Omental fat pad (tissue), 3 donors: ENCODE measurements at regions not wholly inside any gene's neighbourhood (a gene's known extent, or its start where the extent isn't known, plus 50 kb on each side); places are given as distances from the start of the nearest gene placed in this dataset.

Experiments used
- ATAC-seq: fragments of 150-250 bp; one replicate; pipeline ENCODE4 v1.9.1; 2016; ENCODE audit warnings: mild to moderate bottlenecking, moderate library complexity; ENCODE audit not compliant: low FRiP score
- DNase-seq: peaks from one replicate; pipeline ENCODE4 v3.0.0-alpha.2; 2019; ENCODE audit warnings: low spot score
- TF ChIP-seq, protein P1 (sequence below), 3 donors: fragments of 450-650 bp; IDR thresholded peaks; one replicate each; pipeline ENCODE4 v1.5.1; 2016 to 2017; ENCODE audit warnings: antibody characterized with exemption in 3 of 3, mild to moderate bottlenecking in 3 of 3, moderate library complexity in 2 of 3

DNA sequence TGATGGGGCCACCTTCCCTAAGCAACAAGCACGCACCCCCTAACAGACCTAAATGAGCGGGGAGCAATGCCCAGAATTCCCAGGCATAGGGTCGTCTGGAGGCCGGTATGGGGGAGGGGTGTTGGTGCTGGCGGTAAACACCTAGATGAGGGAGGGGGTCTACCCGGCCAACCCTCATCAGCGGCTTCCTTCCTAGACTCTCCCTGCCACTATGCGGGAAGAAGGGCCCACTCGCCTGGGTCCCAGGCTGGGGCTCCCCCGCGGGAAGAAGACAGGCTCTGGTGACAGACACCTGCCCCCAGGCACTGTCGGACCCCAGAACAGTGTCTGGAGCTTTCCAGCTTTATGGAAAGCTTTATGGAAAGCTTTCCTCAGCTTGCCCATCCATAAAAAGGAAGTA lies 519.0 kb upstream of the SEMA6A start:
- DNase-seq (no peak), ATAC-seq (no peak)
- TF ChIP-seq, protein P1, sequence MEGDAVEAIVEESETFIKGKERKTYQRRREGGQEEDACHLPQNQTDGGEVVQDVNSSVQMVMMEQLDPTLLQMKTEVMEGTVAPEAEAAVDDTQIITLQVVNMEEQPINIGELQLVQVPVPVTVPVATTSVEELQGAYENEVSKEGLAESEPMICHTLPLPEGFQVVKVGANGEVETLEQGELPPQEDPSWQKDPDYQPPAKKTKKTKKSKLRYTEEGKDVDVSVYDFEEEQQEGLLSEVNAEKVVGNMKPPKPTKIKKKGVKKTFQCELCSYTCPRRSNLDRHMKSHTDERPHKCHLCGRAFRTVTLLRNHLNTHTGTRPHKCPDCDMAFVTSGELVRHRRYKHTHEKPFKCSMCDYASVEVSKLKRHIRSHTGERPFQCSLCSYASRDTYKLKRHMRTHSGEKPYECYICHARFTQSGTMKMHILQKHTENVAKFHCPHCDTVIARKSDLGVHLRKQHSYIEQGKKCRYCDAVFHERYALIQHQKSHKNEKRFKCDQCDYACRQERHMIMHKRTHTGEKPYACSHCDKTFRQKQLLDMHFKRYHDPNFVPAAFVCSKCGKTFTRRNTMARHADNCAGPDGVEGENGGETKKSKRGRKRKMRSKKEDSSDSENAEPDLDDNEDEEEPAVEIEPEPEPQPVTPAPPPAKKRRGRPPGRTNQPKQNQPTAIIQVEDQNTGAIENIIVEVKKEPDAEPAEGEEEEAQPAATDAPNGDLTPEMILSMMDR (IDR thresholded peaks at IDR 0.05), result no peak

DNA sequence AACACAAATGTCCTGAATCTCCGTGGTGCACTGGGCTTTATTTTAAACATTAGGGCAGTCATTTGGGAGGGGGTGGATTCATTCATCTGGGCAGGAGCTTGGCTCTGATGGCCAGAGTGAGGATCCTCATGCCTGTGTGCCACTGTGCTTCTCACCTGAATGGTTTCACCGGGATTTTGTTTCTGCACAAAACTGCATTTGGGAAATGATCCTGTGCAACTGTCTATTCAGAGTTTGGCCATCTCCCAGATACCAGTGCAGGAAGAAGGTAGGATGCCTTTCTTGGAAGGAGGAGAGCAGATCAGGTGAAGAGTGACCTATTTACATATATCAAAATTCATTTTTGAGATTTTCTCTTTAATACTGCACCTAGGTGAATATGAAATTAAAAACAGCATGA lies 514.4 kb upstream of the SEMA6A start:
- TF ChIP-seq, protein P1 (IDR thresholded peaks at IDR 0.05), result no peak
- ATAC-seq (no peak), DNase-seq (no peak)

DNA sequence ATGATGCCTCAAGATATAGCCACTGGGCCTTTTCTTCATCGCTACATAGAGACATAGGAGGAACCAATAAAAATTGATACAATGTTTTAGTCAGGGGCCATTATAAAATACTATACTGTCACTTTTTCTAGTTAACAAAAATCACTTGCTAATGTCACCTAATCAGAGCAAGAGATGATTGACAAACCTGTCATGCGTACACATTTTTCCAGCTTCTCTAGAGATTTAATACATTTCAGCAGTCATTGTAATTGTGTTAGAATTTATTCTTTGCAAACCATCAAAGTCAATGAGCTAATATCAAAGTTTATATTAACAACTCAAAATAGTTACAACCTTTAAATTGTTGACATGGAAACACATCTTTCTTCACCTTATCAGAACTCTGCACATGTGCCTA lies 513.6 kb upstream of the SEMA6A start:
- ATAC-seq (no peak), DNase-seq (no peak)
- TF ChIP-seq, protein P1 (IDR thresholded peaks at IDR 0.05), result no peak

DNA sequence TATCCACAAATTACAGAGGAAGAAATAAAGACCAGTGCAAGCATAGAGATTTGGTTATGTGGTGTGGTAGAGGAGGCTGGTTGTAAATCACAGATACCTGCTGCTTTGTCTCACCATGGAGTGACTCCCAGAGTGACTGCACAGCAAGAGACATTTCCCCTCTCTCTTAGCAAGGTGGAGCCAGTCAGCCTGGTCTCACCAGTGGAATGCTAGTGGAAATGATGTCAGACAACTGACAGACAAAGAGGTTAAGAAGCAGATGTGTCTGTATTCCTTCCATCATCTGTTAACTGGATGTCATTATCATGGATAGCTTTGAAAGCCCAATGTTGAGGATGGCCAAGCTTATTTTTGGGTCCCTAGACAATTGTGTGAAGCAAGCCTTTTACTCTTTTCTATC lies 509.4 kb upstream of the SEMA6A start:
- TF ChIP-seq, protein P1 (IDR thresholded peaks at IDR 0.05), result no peak
- no peak for ATAC-seq

DNA sequence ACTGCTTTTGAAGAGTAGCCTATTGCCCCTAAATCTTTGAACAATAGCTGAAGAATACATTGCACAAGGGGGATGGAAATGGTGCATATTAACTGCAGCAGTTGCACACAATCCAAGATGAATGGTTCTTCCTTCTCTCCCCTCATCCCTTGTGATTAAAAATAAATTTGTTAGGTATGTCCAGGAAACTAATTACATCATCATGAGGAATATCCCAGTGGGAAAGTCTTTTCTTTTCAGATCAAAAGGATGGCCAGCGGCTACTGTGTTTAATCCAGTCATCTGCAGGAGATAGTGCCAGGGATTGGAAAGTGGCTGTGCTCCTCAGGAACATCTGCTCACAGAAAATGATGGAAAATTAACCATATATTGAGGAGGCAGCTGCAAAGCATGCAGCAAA lies 508.4 kb upstream of the SEMA6A start:
- no peak for ATAC-seq

More for the DNA sequence above, 509.4 kb upstream of the SEMA6A start:
- DNase-seq, result no peak

GRCh38 chr5:117077142-117077541 lies 502.5 kb upstream of the SEMA6A start:
- no peak for DNase-seq
- TF ChIP-seq, protein P1 (IDR thresholded peaks at IDR 0.05), result no peak
- ATAC-seq, result no peak

More for the DNA sequence above, 508.4 kb upstream of the SEMA6A start:
- TF ChIP-seq, protein P1 (IDR thresholded peaks at IDR 0.05), result no peak
- no peak for DNase-seq

DNA sequence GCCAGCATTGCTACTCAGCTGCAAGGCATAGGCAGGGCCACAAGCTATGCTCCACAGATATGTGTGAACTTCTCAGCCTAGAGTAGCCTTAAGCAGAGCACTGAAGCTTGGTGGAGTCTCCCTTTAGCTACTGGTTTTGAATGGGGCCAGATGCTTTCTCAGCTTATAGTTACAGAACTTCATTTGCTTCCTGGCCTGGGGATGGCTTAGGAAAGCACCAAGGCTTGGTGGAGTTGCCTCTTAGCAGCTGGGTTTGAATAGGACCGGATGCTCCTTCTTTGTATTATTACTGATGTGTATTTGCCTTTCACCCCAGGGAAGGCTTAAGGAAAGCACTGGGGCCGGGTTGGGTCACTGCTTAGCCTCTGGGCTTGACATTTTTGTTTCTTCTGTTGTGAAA lies 497.8 kb upstream of the SEMA6A start:
- DNase-seq, result no peak
- TF ChIP-seq, protein P1 (IDR thresholded peaks at IDR 0.05), result no peak
- no peak for ATAC-seq
